OCI-LY1 (cell line): ENCODE measurements at regions not wholly inside any gene's neighbourhood (a gene's known extent, or its start where the extent isn't known, plus 50 kb on each side); places are given as distances from the start of the nearest gene placed in this dataset.

Source experiments
- EZH2 ChIP-seq: fragments of 200-600 bp; sonication (generic), shearing (Covaris generic); IDR thresholded peaks from 2 replicates; pipeline ENCODE4 v1.8.0; 2017; ENCODE audit warnings: borderline replicate concordance, mixed run types, mild to moderate bottlenecking, antibody characterized with exemption, low read length, moderate library complexity, mixed read lengths
- TF ChIP-seq, protein P1 (sequence below): fragments of 200-600 bp; sonication (generic), shearing (Covaris generic); IDR thresholded peaks from 2 replicates; pipeline ENCODE4 v1.5.1; 2017; ENCODE audit warnings: mild to moderate bottlenecking, antibody characterized with exemption, low read length, moderate library complexity, mixed read lengths

DNA sequence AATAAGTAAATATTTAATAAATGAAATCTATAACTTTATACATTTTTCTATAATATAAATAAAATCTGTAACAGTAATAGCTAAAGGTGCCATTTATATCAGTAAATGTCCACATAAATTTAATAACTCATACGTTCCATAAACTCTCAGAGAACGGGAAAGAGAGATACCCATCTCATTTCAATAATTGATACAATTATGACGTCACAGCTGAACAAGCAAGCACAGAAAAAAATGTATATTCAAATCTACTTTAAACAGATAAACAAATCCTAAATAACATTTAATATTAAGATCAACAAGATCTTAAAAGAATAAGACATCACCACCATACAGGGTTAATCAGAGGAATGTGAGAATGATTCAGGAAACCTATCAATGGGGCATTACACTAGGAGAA lies 1136.5 kb downstream of the TBC1D22A start:
- TF ChIP-seq, protein P1, sequence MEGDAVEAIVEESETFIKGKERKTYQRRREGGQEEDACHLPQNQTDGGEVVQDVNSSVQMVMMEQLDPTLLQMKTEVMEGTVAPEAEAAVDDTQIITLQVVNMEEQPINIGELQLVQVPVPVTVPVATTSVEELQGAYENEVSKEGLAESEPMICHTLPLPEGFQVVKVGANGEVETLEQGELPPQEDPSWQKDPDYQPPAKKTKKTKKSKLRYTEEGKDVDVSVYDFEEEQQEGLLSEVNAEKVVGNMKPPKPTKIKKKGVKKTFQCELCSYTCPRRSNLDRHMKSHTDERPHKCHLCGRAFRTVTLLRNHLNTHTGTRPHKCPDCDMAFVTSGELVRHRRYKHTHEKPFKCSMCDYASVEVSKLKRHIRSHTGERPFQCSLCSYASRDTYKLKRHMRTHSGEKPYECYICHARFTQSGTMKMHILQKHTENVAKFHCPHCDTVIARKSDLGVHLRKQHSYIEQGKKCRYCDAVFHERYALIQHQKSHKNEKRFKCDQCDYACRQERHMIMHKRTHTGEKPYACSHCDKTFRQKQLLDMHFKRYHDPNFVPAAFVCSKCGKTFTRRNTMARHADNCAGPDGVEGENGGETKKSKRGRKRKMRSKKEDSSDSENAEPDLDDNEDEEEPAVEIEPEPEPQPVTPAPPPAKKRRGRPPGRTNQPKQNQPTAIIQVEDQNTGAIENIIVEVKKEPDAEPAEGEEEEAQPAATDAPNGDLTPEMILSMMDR, result no peak
- TF ChIP-seq EZH2, result no peak
